CD4-positive, CD25-positive, alpha-beta regulatory T cell (primary cell): ENCODE measurements at regions not wholly inside any gene's neighbourhood (a gene's known extent, or its start where the extent isn't known, plus 50 kb on each side); places are given as distances from the start of the nearest gene placed in this dataset.
A peak's percentile ranks its signal among the peaks of the same experiment; 100 is the strongest.

Experiments
- ATAC-seq, 2 donors: fragments of 150-1000 bp; cut with Tn5 transposase; one replicate each; pipeline ENCODE4 v1.10.0; 2021; ENCODE audit warnings: low read depth in 2 of 2, moderate number of reproducible peaks in 2 of 2, moderate library complexity in 1 of 2
- DNase-seq, 3 donors: peaks; one replicate each; pipeline versions ENCODE4 v3.0.0 to v3.0.0-alpha.2; 2012 to 2022; ENCODE audit warnings: mixed read lengths in 1 of 3
- H3K27ac ChIP-seq: one replicate; pipeline ENCODE4 v1.7.0; 2013; ENCODE audit warnings: mild to moderate bottlenecking, low read length; ENCODE audit not compliant: insufficient read depth, poor library complexity, severe bottlenecking
- H3K27me3 ChIP-seq: one replicate; pipeline ENCODE4 v1.7.0; 2013; ENCODE audit warnings: low read length; ENCODE audit not compliant: control insufficient read depth, insufficient read depth
- H3K36me3 ChIP-seq: one replicate; pipeline ENCODE4 v1.7.0; 2013; ENCODE audit warnings: mild to moderate bottlenecking, low read length, moderate library complexity; ENCODE audit not compliant: control insufficient read depth, insufficient read depth
- H3K4me1 ChIP-seq: 2 replicates; pipeline ENCODE4 v1.7.0; 2013; ENCODE audit warnings: mild to moderate bottlenecking, low read length; ENCODE audit not compliant: insufficient read depth, control insufficient read depth, poor library complexity, severe bottlenecking
- H3K4me3 ChIP-seq: one replicate; pipeline ENCODE4 v1.7.0; 2013; ENCODE audit warnings: low read depth, mild to moderate bottlenecking, low read length, moderate library complexity
- H3K9me3 ChIP-seq, 2 experiments: 1 replicate in 1 of 2; 2 replicates in 1 of 2; pipeline ENCODE4 v1.7.0; 2013; ENCODE audit warnings: low read length in 2 of 2, mild to moderate bottlenecking in 1 of 2, moderate library complexity in 1 of 2; ENCODE audit not compliant: control insufficient read depth in 2 of 2
- H3K27ac Mint-ChIP-seq, 3 donors: one replicate each; pipeline ENCODE4 v1.8.0; 2020 to 2022; ENCODE audit warnings: mild to moderate bottlenecking in 3 of 3, mixed read lengths in 3 of 3, moderate library complexity in 2 of 3
- H3K27me3 Mint-ChIP-seq: one replicate; pipeline ENCODE4 v1.8.0; 2022; ENCODE audit warnings: mild to moderate bottlenecking, mixed read lengths
- H3K36me3 Mint-ChIP-seq: one replicate; pipeline ENCODE4 v1.8.0; 2020; ENCODE audit warnings: mixed read lengths
- H3K4me1 Mint-ChIP-seq, 4 donors: one replicate each; pipeline ENCODE4 v1.8.0; 2020 to 2022; ENCODE audit warnings: mixed read lengths in 4 of 4, mild to moderate bottlenecking in 1 of 4
- H3K4me3 Mint-ChIP-seq, 4 donors: one replicate each; pipeline ENCODE4 v1.8.0; 2020 to 2022; ENCODE audit warnings: mild to moderate bottlenecking in 4 of 4, mixed read lengths in 4 of 4, moderate library complexity in 3 of 4
- H3K9me3 Mint-ChIP-seq, 7 donors: one replicate each; pipeline ENCODE4 v1.8.0; 2020 to 2022; ENCODE audit warnings: mixed read lengths in 7 of 7, mild to moderate bottlenecking in 3 of 7, moderate library complexity in 2 of 7

GRCh38 chr20:48012401-48012974 lies 227.2 kb upstream of the SULF2 start:
- ATAC-seq = no peak
- H3K9me3 Mint-ChIP-seq = peaks cover 0 to 14% (median 8%) of the 10 kb centered on the region in 7 donors
- H3K27me3 Mint-ChIP-seq = peaks cover 5% of the 10 kb centered on the region
- Histone ChIP-seq H3K4me1 (no peaks in the 10 kb centered on the region), H3K4me3 (no peak overlapping the region), H3K27me3 (peaks cover 5% of the 10 kb centered on the region), H3K9me3 (peaks cover 9 to 13% of the 10 kb centered on the region in 2 experiments), H3K36me3 (no peaks in the 10 kb centered on the region), H3K27ac (no peak overlapping the region)
- no peaks in the 10 kb centered on the region for H3K36me3 Mint-ChIP-seq
- H3K27ac Mint-ChIP-seq = no peak overlapping the region
- no peaks in the 10 kb centered on the region for H3K4me1 Mint-ChIP-seq
- H3K4me3 Mint-ChIP-seq = no peak overlapping the region
- no peak for DNase-seq

- H3K4me1 Mint-ChIP-seq = no peaks in the 10 kb centered on the region
- peaks cover 0 to 18% (median 8%) of the 10 kb centered on the region in 7 donors for H3K9me3 Mint-ChIP-seq
- H3K9me3 ChIP-seq = peaks cover 9 to 13% of the 10 kb centered on the region in 2 experiments
- H3K4me3 ChIP-seq = no peak overlapping the region
- H3K36me3 Mint-ChIP-seq = no peaks in the 10 kb centered on the region
- DNase-seq (no peak), ATAC-seq (no peak)
- no peak overlapping the region for H3K27ac ChIP-seq
- H3K27me3 ChIP-seq = peaks cover 5% of the 10 kb centered on the region
- no peak overlapping the region for H3K27ac Mint-ChIP-seq
- no peaks in the 10 kb centered on the region for H3K36me3 ChIP-seq
- no peak overlapping the region for H3K4me3 Mint-ChIP-seq
- no peaks in the 10 kb centered on the region for H3K27me3 Mint-ChIP-seq
- H3K4me1 ChIP-seq = no peaks in the 10 kb centered on the region
These were observed 225.7 kb upstream of the SULF2 start for GRCh38 chr20:48011025-48011424.

GRCh38 chr20:48010623-48011022 lies 225.3 kb upstream of the SULF2 start:
- Mint-ChIP-seq H3K27ac (no peak overlapping the region), H3K9me3 (peaks cover 0 to 18% (median 8%) of the 10 kb centered on the region in 7 donors), H3K27me3 (no peaks in the 10 kb centered on the region), H3K4me3 (no peak overlapping the region), H3K36me3 (no peaks in the 10 kb centered on the region), H3K4me1 (no peaks in the 10 kb centered on the region)
- Histone ChIP-seq H3K4me1 (no peaks in the 10 kb centered on the region), H3K27me3 (peaks cover 5% of the 10 kb centered on the region), H3K4me3 (no peak overlapping the region), H3K27ac (no peak overlapping the region), H3K9me3 (peaks cover 9 to 13% of the 10 kb centered on the region in 2 experiments), H3K36me3 (no peaks in the 10 kb centered on the region)
- ATAC-seq (no peak), DNase-seq (no peak)

- Histone ChIP-seq H3K4me1 (no peaks in the 10 kb centered on the region), H3K27ac (no peak overlapping the region), H3K27me3 (peaks cover 5% of the 10 kb centered on the region), H3K4me3 (no peak overlapping the region), H3K9me3 (peaks cover 9 to 13% of the 10 kb centered on the region in 2 experiments), H3K36me3 (no peaks in the 10 kb centered on the region)
- Mint-ChIP-seq H3K27ac (no peak overlapping the region), H3K4me3 (no peak overlapping the region), H3K9me3 (peaks cover 0 to 22% (median 8%) of the 10 kb centered on the region in 7 donors), H3K36me3 (no peaks in the 10 kb centered on the region), H3K4me1 (peaks cover 0 to 2% (median 0%) of the 10 kb centered on the region in 4 donors), H3K27me3 (no peaks in the 10 kb centered on the region)
- ATAC-seq = no peak
- no peak for DNase-seq
These were observed 223.7 kb upstream of the SULF2 start for GRCh38 chr20:48008850-48009515.

- Histone ChIP-seq H3K4me1 (no peaks in the 10 kb centered on the region), H3K27ac (no peak overlapping the region), H3K9me3 (peaks cover 6 to 9% of the 10 kb centered on the region in 2 experiments), H3K27me3 (no peaks in the 10 kb centered on the region), H3K36me3 (no peaks in the 10 kb centered on the region), H3K4me3 (no peak overlapping the region)
- H3K4me3 Mint-ChIP-seq = no peak overlapping the region
- no peaks in the 10 kb centered on the region for H3K36me3 Mint-ChIP-seq
- no peak overlapping the region for H3K27ac Mint-ChIP-seq
- ATAC-seq (no peak), DNase-seq (no peak)
- peaks cover 0 to 19% (median 6%) of the 10 kb centered on the region in 7 donors for H3K9me3 Mint-ChIP-seq
- peaks cover 0 to 2% (median 0%) of the 10 kb centered on the region in 4 donors for H3K4me1 Mint-ChIP-seq
- peaks cover 8% of the 10 kb centered on the region for H3K27me3 Mint-ChIP-seq
These were observed 222.1 kb upstream of the SULF2 start for GRCh38 chr20:48007351-48007750.

- peaks cover 8% of the 10 kb centered on the region for H3K27me3 Mint-ChIP-seq
- Histone ChIP-seq H3K27me3 (no peaks in the 10 kb centered on the region), H3K9me3 (peaks cover 0 to 3% of the 10 kb centered on the region in 2 experiments), H3K4me1 (no peaks in the 10 kb centered on the region), H3K27ac (no peak overlapping the region), H3K36me3 (no peaks in the 10 kb centered on the region), H3K4me3 (no peak overlapping the region)
- DNase-seq (no peak), ATAC-seq (peak in 1 of 2 donors; percentile 28)
- H3K9me3 Mint-ChIP-seq = peaks cover 0 to 14% (median 4%) of the 10 kb centered on the region in 7 donors
- no peak overlapping the region for H3K27ac Mint-ChIP-seq
- no peak overlapping the region for H3K4me3 Mint-ChIP-seq
- peaks cover 0 to 2% (median 0%) of the 10 kb centered on the region in 4 donors for H3K4me1 Mint-ChIP-seq
- H3K36me3 Mint-ChIP-seq = no peaks in the 10 kb centered on the region
These were observed 221.0 kb upstream of the SULF2 start for GRCh38 chr20:48006036-48006833.

GRCh38 chr20:48003021-48003420 lies 217.7 kb upstream of the SULF2 start:
- Mint-ChIP-seq H3K27me3 (peaks cover 12% of the 10 kb centered on the region), H3K9me3 (peaks cover 0 to 14% (median under 1%) of the 10 kb centered on the region in 7 donors), H3K27ac (no peak overlapping the region), H3K4me1 (peaks cover 0 to 2% (median 0%) of the 10 kb centered on the region in 4 donors), H3K4me3 (no peak overlapping the region), H3K36me3 (no peaks in the 10 kb centered on the region)
- Histone ChIP-seq H3K4me3 (no peak overlapping the region), H3K27ac (no peak overlapping the region), H3K27me3 (no peaks in the 10 kb centered on the region), H3K4me1 (no peaks in the 10 kb centered on the region), H3K36me3 (no peaks in the 10 kb centered on the region), H3K9me3 (no peaks in the 10 kb centered on the region)
- ATAC-seq = no peak
- no peak for DNase-seq
